ENCODE measurements at regions not wholly inside any gene's neighbourhood (a gene's known extent, or its start where the extent isn't known, plus 50 kb on each side); places are given as distances from the start of the nearest gene placed in this dataset.

- DNase-seq (ENCODE audit: insufficient read length, low spot score) (no peak), FAIRE-seq (no peak)
- TF ChIP-seq, protein P1, sequence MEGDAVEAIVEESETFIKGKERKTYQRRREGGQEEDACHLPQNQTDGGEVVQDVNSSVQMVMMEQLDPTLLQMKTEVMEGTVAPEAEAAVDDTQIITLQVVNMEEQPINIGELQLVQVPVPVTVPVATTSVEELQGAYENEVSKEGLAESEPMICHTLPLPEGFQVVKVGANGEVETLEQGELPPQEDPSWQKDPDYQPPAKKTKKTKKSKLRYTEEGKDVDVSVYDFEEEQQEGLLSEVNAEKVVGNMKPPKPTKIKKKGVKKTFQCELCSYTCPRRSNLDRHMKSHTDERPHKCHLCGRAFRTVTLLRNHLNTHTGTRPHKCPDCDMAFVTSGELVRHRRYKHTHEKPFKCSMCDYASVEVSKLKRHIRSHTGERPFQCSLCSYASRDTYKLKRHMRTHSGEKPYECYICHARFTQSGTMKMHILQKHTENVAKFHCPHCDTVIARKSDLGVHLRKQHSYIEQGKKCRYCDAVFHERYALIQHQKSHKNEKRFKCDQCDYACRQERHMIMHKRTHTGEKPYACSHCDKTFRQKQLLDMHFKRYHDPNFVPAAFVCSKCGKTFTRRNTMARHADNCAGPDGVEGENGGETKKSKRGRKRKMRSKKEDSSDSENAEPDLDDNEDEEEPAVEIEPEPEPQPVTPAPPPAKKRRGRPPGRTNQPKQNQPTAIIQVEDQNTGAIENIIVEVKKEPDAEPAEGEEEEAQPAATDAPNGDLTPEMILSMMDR (IDR thresholded peaks at IDR 0.05; ENCODE audit: insufficient read depth, missing control alignments), result no peak
Measured at GRCh38 chr6:40700006-40700580, 112.9 kb upstream of the LRFN2 start.

DNA sequence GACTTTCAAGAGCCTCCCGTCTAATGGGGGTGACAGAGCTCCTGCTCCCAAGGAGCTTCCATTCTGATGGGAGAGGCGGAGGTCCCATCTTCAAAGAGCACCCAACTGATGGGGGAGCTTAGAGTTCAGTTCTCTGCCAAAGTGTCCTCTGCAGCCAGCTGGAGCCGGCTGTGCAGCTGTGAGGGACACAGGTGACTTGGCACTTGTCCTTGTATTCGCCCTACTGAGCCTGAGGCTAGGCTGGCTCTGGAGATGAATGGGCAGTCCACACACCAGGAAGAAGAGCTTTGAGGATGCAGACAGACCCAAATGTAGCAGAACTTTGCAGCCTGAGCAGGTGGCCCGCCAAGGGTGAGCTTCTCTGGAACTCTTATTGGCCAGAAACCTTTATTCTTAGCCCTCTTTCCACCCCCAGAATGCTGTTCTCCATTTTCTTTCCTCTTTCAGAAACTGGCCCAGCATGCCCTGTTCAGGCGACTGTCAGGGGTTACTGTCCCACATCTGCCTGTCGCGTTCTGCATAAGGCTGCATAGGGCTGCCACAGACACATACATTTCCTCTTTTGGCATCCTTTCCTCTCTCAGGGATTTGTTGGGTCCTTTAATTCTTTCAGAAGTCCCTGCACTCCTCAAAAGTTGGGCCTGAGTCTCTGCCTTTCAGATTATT lies 108.7 kb upstream of the LRFN2 start:
- no peak for FAIRE-seq
- DNase-seq (ENCODE audit: insufficient read length, low spot score), result no peak
- TF ChIP-seq, protein P1 (IDR thresholded peaks at IDR 0.05; ENCODE audit: insufficient read depth, missing control alignments), result no peak

- TF ChIP-seq, protein P1 (IDR thresholded peaks at IDR 0.05; ENCODE audit: insufficient read depth, missing control alignments), result no peak
- FAIRE-seq (peak; percentile 44), DNase-seq (ENCODE audit: insufficient read length, low spot score) (no peak)
Measured at GRCh38 chr6:40695114-40695513, 108.0 kb upstream of the LRFN2 start.

DNA sequence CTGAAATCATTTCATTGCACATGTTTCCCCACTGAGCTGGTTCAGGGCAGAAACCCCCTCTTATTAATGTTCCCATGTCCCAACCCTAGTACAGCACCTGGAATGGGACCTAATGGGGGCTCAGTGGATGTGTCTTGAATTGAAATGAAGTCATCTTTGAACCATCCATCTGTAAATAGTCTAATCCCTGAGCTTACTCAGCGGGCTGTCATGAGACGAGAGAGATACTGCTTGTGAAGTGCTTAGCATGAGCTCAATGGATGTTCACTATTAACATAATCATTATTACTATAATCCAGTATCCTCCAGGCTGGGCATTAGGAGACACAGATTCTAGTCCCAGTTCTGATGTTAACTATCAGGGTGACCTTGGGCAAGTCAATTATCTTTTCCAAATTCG lies 106.6 kb upstream of the LRFN2 start:
- DNase-seq (ENCODE audit: insufficient read length, low spot score) (peak; percentile 52), FAIRE-seq (peak; percentile 97)
- TF ChIP-seq, protein P1 (IDR thresholded peaks at IDR 0.05; ENCODE audit: insufficient read depth, missing control alignments), result no peak

GRCh38 chr6:40692337-40692736 lies 105.2 kb upstream of the LRFN2 start:
- TF ChIP-seq, protein P1 (IDR thresholded peaks at IDR 0.05; ENCODE audit: insufficient read depth, missing control alignments), result no peak
- FAIRE-seq (no peak), DNase-seq (ENCODE audit: insufficient read length, low spot score) (no peak)

DNA sequence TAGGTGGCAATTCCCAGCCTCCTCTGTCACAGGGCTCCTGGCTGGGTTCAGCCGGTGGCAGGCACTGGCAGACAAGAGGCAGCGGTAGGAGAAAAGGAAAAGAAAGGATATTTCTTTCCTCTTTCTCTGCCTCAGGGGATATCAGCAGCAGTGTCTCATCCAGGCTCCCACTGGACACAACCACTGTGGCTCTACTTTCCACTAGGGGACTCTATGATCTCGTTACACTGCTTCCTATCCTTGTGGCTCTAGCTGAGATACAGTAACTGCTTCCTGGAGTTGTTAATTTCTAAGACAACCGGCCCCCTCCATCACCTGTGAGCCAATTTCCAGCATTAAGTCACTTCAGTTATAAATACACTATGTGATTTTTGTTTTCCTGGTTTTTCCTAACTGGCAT lies 102.0 kb upstream of the LRFN2 start:
- no peak for FAIRE-seq

More for the DNA sequence above, 102.0 kb upstream of the LRFN2 start:
- DNase-seq (ENCODE audit: insufficient read length, low spot score), result no peak
- TF ChIP-seq, protein P1 (IDR thresholded peaks at IDR 0.05; ENCODE audit: insufficient read depth, missing control alignments), result no peak
